Upper lobe of left lung (tissue), 4 donors: ENCODE measurements at regions not wholly inside any gene's neighbourhood (a gene's known extent, or its start where the extent isn't known, plus 50 kb on each side); places are given as distances from the start of the nearest gene placed in this dataset.

Experiments
- CTCF ChIP-seq, 6 experiments: fragments of 450-650 bp in 4 of 6; fragments of 200-600 bp in 2 of 6; sonication (generic) in 2 of 6; IDR thresholded peaks; one replicate each; pipeline ENCODE4 v1.5.1; 2016 to 2019; ENCODE audit warnings: antibody characterized with exemption in 6 of 6
- EP300 ChIP-seq, 4 donors: sonication (generic); formaldehyde crosslinking; IDR thresholded peaks; one replicate each; pipeline ENCODE4 v1.5.1; 2017; ENCODE audit warnings: antibody characterized with exemption in 4 of 4, control low read depth in 2 of 4
- POLR2A ChIP-seq, 4 donors: fragments of 450-650 bp; IDR thresholded peaks; one replicate each; pipeline ENCODE4 v1.5.1; 2016 to 2017; ENCODE audit warnings: antibody characterized with exemption in 4 of 4, mild to moderate bottlenecking in 2 of 4
- POLR2AphosphoS5 ChIP-seq, 2 donors: sonication (generic); formaldehyde crosslinking; IDR thresholded peaks; one replicate each; pipeline ENCODE4 v1.5.1; 2017; ENCODE audit warnings: antibody characterized with exemption in 2 of 2

GRCh38 chr2:56682397-56682760, 498.6 kb downstream of the CCDC85A start:
- no peak for TF ChIP-seq CTCF (IDR thresholded peaks at IDR 0.05)
- no peak for TF ChIP-seq POLR2AphosphoS5 (IDR thresholded peaks at IDR 0.05)
- no peak for TF ChIP-seq POLR2A (IDR thresholded peaks at IDR 0.05)
- no peak for TF ChIP-seq EP300 (IDR thresholded peaks at IDR 0.05)
